Stimulated activated CD4-positive, alpha-beta T cell treated with anti-CD3 and anti-CD28 coated beads, TNF-alpha, amount 100 ng/mL, for 24 hours (primary cell): ENCODE measurements at regions not wholly inside any gene's neighbourhood (a gene's known extent, or its start where the extent isn't known, plus 50 kb on each side); places are given as distances from the start of the nearest gene placed in this dataset.

Experiments
- DNase-seq, 3 experiments: peaks; one replicate each; pipeline ENCODE4 v3.0.0-alpha.2; 2020; ENCODE audit warnings: low read depth in 3 of 3

- DNase-seq: peak in 1 of 3 experiments; percentile 20
Measured at GRCh38 chr14:34931206-34931605, 51.6 kb upstream of the SRP54 start.

GRCh38 chr14:34930591-34931091 is 52.2 kb upstream of the SRP54 start:
- DNase-seq: no peak

- no peak for DNase-seq
Measured at GRCh38 chr14:34926552-34926951, 51.4 kb upstream of the BAZ1A start.
